Heart left ventricle (tissue), 13 donors: ENCODE measurements at regions not wholly inside any gene's neighbourhood (a gene's known extent, or its start where the extent isn't known, plus 50 kb on each side); places are given as distances from the start of the nearest gene placed in this dataset.

Source experiments
- CTCF ChIP-seq, 12 donors: fragments of 200-600 bp; sonication (generic) in 4 of 12; IDR thresholded peaks; one replicate each; pipeline versions ENCODE4 v1.5.0 to v1.8.0; 2018 to 2022; ENCODE audit warnings: antibody characterized with exemption in 12 of 12, mild to moderate bottlenecking in 5 of 12
- POLR2A ChIP-seq, 2 donors: fragments of 450-650 bp; IDR thresholded peaks; one replicate each; pipeline ENCODE4 v1.6.1; 2017; ENCODE audit warnings: antibody characterized with exemption in 2 of 2, mild to moderate bottlenecking in 2 of 2, moderate library complexity in 2 of 2
- donor health status: ischemic (EF 13 %, LVEDD 7.1; RV severe dilation, severe dysfunction).
- donor health status: DM: no; HTN: yes; CAD: no.
- donor health status: DM: no; HTN: no; CAD: no.
- donor health status: ischemic (EF 25% LVEDD 6.9; RV normal size, moderate dysfunction).
- donor health status: ischemic (EF 25% LVEDD 5.7; RV mildly dilated, moderate dysfunction).
- donor health status: ischemic (EF 35%, LVEDD 5.7; RV mildly dilated, moderate dysfunction).
- donor health status: nonischemic (EF 11% LVEDD 7.7; RV severe dilation, severe dysfunction).
- donor health status: DM: yes; HTN: yes; CAD: no.
- donor health status: PGD.
- donor health status: ischemic (EF 29% LVEDD 5.4; RV normal size, mild dysfunction).
- donor health status: nonischemic (EF 23%, LVEDD 6.1; RV moderate dilation, normal function).

- no peak for TF ChIP-seq CTCF (IDR thresholded peaks at IDR 0.05)
- no peak for TF ChIP-seq POLR2A (IDR thresholded peaks at IDR 0.05)
Observed at GRCh38 chr17:63094631-63095030, 128.6 kb downstream of the TANC2 start.
